ENCODE measurements at regions not wholly inside any gene's neighbourhood (a gene's known extent, or its start where the extent isn't known, plus 50 kb on each side); places are given as distances from the start of the nearest gene placed in this dataset.

GRCh38 chr7:46028246-46028645 is 107.2 kb upstream of the IGFBP3 start:
- DNase-seq (ENCODE audit: low read depth): no peak

- no peak for DNase-seq (ENCODE audit: low read depth)
Measured at GRCh38 chr7:46026741-46027140, 105.7 kb upstream of the IGFBP3 start.

GRCh38 chr7:46024263-46024916 is 103.3 kb upstream of the IGFBP3 start:
- DNase-seq (ENCODE audit: low read depth): no peak

GRCh38 chr7:46022397-46022796 is 101.3 kb upstream of the IGFBP3 start:
- no peak for DNase-seq (ENCODE audit: low read depth)

GRCh38 chr7:46015107-46015868 is 94.2 kb upstream of the IGFBP3 start:
- no peak for DNase-seq (ENCODE audit: low read depth)

GRCh38 chr7:46011501-46011900 is 90.4 kb upstream of the IGFBP3 start:
- no peak for DNase-seq (ENCODE audit: low read depth)

- DNase-seq (ENCODE audit: low read depth): no peak
Measured at GRCh38 chr7:46011059-46011458, 90.0 kb upstream of the IGFBP3 start.

- DNase-seq (ENCODE audit: low read depth): no peak
Measured at GRCh38 chr7:46009211-46009610, 88.1 kb upstream of the IGFBP3 start.

GRCh38 chr7:46007990-46008643 is 87.0 kb upstream of the IGFBP3 start:
- no peak for DNase-seq (ENCODE audit: low read depth)

GRCh38 chr7:46007194-46007593 is 86.1 kb upstream of the IGFBP3 start:
- peak; percentile 58 for DNase-seq (ENCODE audit: low read depth)

GRCh38 chr7:46006723-46007122 is 85.7 kb upstream of the IGFBP3 start:
- DNase-seq (ENCODE audit: low read depth): peak; percentile 34

GRCh38 chr7:46006212-46006611 is 85.1 kb upstream of the IGFBP3 start:
- DNase-seq (ENCODE audit: low read depth): no peak

- no peak for DNase-seq (ENCODE audit: low read depth)
Measured at GRCh38 chr7:46004965-46005364, 83.9 kb upstream of the IGFBP3 start.

GRCh38 chr7:46003896-46004875 is 83.1 kb upstream of the IGFBP3 start:
- peak; percentile 99 for DNase-seq (ENCODE audit: low read depth)

GRCh38 chr7:46003161-46003560 is 82.1 kb upstream of the IGFBP3 start:
- no peak for DNase-seq (ENCODE audit: low read depth)

GRCh38 chr7:46000513-46000912 is 79.4 kb upstream of the IGFBP3 start:
- DNase-seq (ENCODE audit: low read depth): no peak

- DNase-seq (ENCODE audit: low read depth): no peak
Measured at GRCh38 chr7:45999541-45999940, 78.5 kb upstream of the IGFBP3 start.

- DNase-seq (ENCODE audit: low read depth): no peak
Measured at GRCh38 chr7:45998506-45998905, 77.4 kb upstream of the IGFBP3 start.

GRCh38 chr7:45993621-45994020 is 72.5 kb upstream of the IGFBP3 start:
- DNase-seq (ENCODE audit: low read depth): no peak

GRCh38 chr7:45992826-45993225 is 71.8 kb upstream of the IGFBP3 start:
- no peak for DNase-seq (ENCODE audit: low read depth)

- no peak for DNase-seq (ENCODE audit: low read depth)
Measured at GRCh38 chr7:45990276-45990675, 69.2 kb upstream of the IGFBP3 start.
